Stimulated activated effector memory CD8-positive, alpha-beta T cell treated with anti-CD3 and anti-CD28 coated beads, Interleukin-12 subunit alpha, Interleukin-12 subunit beta, amount 100 ng/mL, for 72 hours (primary cell): ENCODE measurements at regions not wholly inside any gene's neighbourhood (a gene's known extent, or its start where the extent isn't known, plus 50 kb on each side); places are given as distances from the start of the nearest gene placed in this dataset.

Source experiments
- ATAC-seq: fragments of 150-1000 bp; cut with Tn5 transposase; 2 replicates; pipeline ENCODE4 v1.10.0; 2021
- DNase-seq, 2 donors: peaks; one replicate each; pipeline ENCODE4 v3.0.0; 2021 to 2022; ENCODE audit warnings: low spot score in 2 of 2
- H3K27ac Mint-ChIP-seq: one replicate; pipeline ENCODE4 v1.8.0; 2022; ENCODE audit warnings: mild to moderate bottlenecking, mixed read lengths
- H3K36me3 Mint-ChIP-seq: one replicate; pipeline ENCODE4 v1.8.0; 2022; ENCODE audit warnings: mild to moderate bottlenecking, mixed read lengths
- H3K4me1 Mint-ChIP-seq: one replicate; pipeline ENCODE4 v1.8.0; 2022; ENCODE audit warnings: mixed read lengths
- H3K4me3 Mint-ChIP-seq: one replicate; pipeline ENCODE4 v1.8.0; 2022; ENCODE audit warnings: mild to moderate bottlenecking, mixed read lengths
- H3K9me3 Mint-ChIP-seq: one replicate; pipeline ENCODE4 v1.8.0; 2022; ENCODE audit warnings: mixed read lengths

- no peaks in the 10 kb centered on the region for H3K4me1 Mint-ChIP-seq
- no peak overlapping the region for H3K27ac Mint-ChIP-seq
- peaks cover 17% of the 10 kb centered on the region for H3K9me3 Mint-ChIP-seq
- peak; percentile 87 for ATAC-seq
- no peaks in the 10 kb centered on the region for H3K36me3 Mint-ChIP-seq
- H3K4me3 Mint-ChIP-seq, result no peak overlapping the region
- peak; percentile 8 to 66 for DNase-seq
Measured at GRCh38 chr3:18295171-18295920, 129.8 kb downstream of the SATB1 start.

DNA sequence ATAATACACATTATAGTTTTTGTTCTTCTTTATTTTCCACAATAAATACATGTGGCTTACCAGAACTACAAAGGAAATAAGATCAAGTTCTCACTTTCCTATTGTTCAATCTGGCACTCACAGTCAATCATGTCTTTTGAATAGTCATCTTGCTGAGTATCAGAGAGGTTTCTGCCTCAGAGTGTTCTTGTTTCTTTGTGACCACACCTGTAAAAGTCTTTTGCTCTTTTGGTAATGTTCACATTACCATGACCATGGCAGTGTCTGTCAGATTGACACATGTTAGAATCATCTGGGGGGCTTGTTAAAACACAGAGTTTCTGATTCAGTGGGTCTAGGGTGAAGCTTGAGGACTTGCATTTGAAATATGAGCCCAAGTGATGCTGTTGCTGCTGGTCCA lies 135.0 kb downstream of the SATB1 start:
- no peak overlapping the region for H3K27ac Mint-ChIP-seq
- no peaks in the 10 kb centered on the region for H3K4me1 Mint-ChIP-seq
- ATAC-seq (no peak), DNase-seq (no peak)
- H3K9me3 Mint-ChIP-seq, result no peaks in the 10 kb centered on the region
- no peaks in the 10 kb centered on the region for H3K36me3 Mint-ChIP-seq
- H3K4me3 Mint-ChIP-seq, result no peak overlapping the region

DNA sequence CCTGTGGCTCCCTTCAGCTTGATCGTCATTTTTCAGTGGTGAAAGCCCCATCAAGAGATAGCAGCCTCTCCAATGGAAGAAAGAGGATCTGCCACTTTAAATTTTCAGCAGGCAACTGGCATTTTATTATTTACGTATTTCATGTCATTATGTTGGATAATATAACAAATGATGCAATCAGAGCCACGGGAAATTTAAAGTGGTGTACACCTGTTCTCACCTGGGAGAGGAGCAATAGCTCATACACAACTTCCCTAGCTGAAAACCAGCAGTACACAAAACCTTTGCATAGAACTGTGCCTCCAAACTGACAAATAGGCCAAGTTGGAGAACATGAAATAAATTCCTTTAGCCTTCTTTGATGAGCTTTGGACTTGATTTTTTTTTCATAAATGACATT lies 136.9 kb downstream of the SATB1 start:
- ATAC-seq (no peak), DNase-seq (no peak)
- Mint-ChIP-seq H3K4me3 (no peak overlapping the region), H3K36me3 (no peaks in the 10 kb centered on the region), H3K4me1 (no peaks in the 10 kb centered on the region), H3K27ac (no peak overlapping the region), H3K9me3 (no peaks in the 10 kb centered on the region)

DNA sequence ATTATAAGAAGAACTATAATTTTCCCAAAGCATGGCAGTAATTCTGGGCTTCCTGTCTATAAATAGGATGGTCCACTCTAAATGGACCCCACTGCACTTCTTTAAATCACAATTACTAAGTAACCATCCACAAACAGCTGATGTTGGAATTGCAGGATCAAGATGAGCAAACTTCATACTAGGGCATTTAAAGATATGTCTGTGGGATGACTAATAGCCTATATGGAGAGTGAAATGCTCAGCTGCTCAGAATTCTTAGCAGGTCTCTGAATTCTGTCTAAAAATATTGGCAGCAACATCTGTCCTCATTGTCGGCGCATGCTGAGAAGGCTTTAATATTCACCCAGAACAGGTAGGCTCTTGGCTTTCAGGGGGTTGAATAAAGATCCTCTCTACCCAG lies 140.4 kb downstream of the SATB1 start:
- H3K9me3 Mint-ChIP-seq, result no peaks in the 10 kb centered on the region
- H3K36me3 Mint-ChIP-seq, result no peaks in the 10 kb centered on the region
- H3K27ac Mint-ChIP-seq, result no peak overlapping the region
- H3K4me1 Mint-ChIP-seq, result no peaks in the 10 kb centered on the region
- DNase-seq, result no peak
- ATAC-seq, result no peak
- no peak overlapping the region for H3K4me3 Mint-ChIP-seq

- Mint-ChIP-seq H3K36me3 (no peaks in the 10 kb centered on the region), H3K27ac (no peak overlapping the region), H3K4me1 (no peaks in the 10 kb centered on the region), H3K9me3 (no peaks in the 10 kb centered on the region), H3K4me3 (no peak overlapping the region)
- no peak for ATAC-seq
- DNase-seq, result no peak
Measured at GRCh38 chr3:18283680-18284079, 141.5 kb downstream of the SATB1 start.

GRCh38 chr3:18282507-18282906 lies 142.6 kb downstream of the SATB1 start:
- ATAC-seq (no peak), DNase-seq (no peak)
- Mint-ChIP-seq H3K9me3 (no peaks in the 10 kb centered on the region), H3K36me3 (no peaks in the 10 kb centered on the region), H3K4me3 (no peak overlapping the region), H3K4me1 (no peaks in the 10 kb centered on the region), H3K27ac (no peak overlapping the region)

- H3K36me3 Mint-ChIP-seq, result no peaks in the 10 kb centered on the region
- ATAC-seq (no peak), DNase-seq (no peak)
- H3K4me1 Mint-ChIP-seq, result no peaks in the 10 kb centered on the region
- no peaks in the 10 kb centered on the region for H3K9me3 Mint-ChIP-seq
- no peak overlapping the region for H3K27ac Mint-ChIP-seq
- H3K4me3 Mint-ChIP-seq, result no peak overlapping the region
Measured at GRCh38 chr3:18279226-18279737, 145.9 kb downstream of the SATB1 start.

- no peaks in the 10 kb centered on the region for H3K4me1 Mint-ChIP-seq
- no peak for ATAC-seq
- no peak overlapping the region for H3K27ac Mint-ChIP-seq
- H3K9me3 Mint-ChIP-seq, result no peaks in the 10 kb centered on the region
- no peaks in the 10 kb centered on the region for H3K36me3 Mint-ChIP-seq
- no peak for DNase-seq
- no peak overlapping the region for H3K4me3 Mint-ChIP-seq
Measured at GRCh38 chr3:18264853-18265252, 160.3 kb downstream of the SATB1 start.

GRCh38 chr3:18264361-18264760 lies 160.8 kb downstream of the SATB1 start:
- DNase-seq (no peak), ATAC-seq (no peak)
- no peaks in the 10 kb centered on the region for H3K36me3 Mint-ChIP-seq
- H3K4me3 Mint-ChIP-seq, result no peak overlapping the region
- no peak overlapping the region for H3K27ac Mint-ChIP-seq
- no peaks in the 10 kb centered on the region for H3K9me3 Mint-ChIP-seq
- H3K4me1 Mint-ChIP-seq, result no peaks in the 10 kb centered on the region

DNA sequence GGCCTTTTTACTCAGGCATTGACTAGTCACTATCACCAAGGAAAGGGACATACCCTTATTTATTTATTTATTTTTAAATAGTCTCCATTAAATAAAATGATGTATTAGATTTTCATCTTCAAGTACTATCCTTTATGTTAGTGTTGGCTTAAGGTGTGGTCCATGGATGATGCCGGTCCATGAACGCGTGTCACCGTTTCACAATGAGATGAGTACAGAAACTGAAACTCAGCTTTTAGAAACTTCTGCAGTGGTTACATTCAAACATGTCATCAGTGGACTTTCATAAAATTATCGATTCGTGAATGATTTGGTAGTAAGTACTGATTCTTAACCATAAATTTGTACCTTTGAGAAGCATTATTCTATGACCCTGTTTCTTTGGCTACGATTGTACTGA lies 166.6 kb downstream of the SATB1 start:
- no peak for DNase-seq
- Mint-ChIP-seq H3K36me3 (no peaks in the 10 kb centered on the region), H3K27ac (no peak overlapping the region), H3K9me3 (no peaks in the 10 kb centered on the region), H3K4me1 (no peaks in the 10 kb centered on the region), H3K4me3 (no peak overlapping the region)
- ATAC-seq, result peak; percentile 83

DNA sequence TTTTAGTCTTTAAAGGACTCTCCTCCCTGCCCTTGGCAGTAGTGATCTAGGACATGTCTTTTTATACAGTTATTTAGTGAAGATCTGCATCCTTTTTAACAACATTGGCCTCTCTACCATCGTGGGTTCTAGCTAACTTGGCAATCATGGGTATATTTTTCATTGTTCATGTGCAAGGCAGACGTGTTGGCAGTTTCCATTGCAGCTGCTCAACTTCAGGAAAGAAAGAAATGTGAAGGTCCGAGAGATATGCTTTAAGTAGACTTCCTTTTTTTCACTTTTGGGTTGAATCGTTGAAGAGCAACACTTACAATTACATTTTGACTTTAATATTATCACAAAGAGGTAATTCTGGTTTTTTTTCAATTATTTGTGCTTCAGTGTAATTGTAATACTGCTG lies 172.6 kb downstream of the SATB1 start:
- Mint-ChIP-seq H3K9me3 (no peaks in the 10 kb centered on the region), H3K4me3 (no peak overlapping the region), H3K36me3 (no peaks in the 10 kb centered on the region), H3K4me1 (no peaks in the 10 kb centered on the region), H3K27ac (no peak overlapping the region)
- ATAC-seq (no peak), DNase-seq (no peak)

- Mint-ChIP-seq H3K4me3 (no peak overlapping the region), H3K36me3 (no peaks in the 10 kb centered on the region), H3K4me1 (no peaks in the 10 kb centered on the region), H3K27ac (no peak overlapping the region), H3K9me3 (no peaks in the 10 kb centered on the region)
- ATAC-seq, result no peak
- no peak for DNase-seq
Measured at GRCh38 chr3:18250991-18251390, 174.1 kb downstream of the SATB1 start.

- Mint-ChIP-seq H3K27ac (no peak overlapping the region), H3K4me3 (no peak overlapping the region), H3K36me3 (no peaks in the 10 kb centered on the region), H3K4me1 (no peaks in the 10 kb centered on the region), H3K9me3 (no peaks in the 10 kb centered on the region)
- no peak for ATAC-seq
- no peak for DNase-seq
Measured at GRCh38 chr3:18249126-18249525, 176.0 kb downstream of the SATB1 start.

- ATAC-seq, result no peak
- no peaks in the 10 kb centered on the region for H3K4me1 Mint-ChIP-seq
- no peaks in the 10 kb centered on the region for H3K36me3 Mint-ChIP-seq
- no peak overlapping the region for H3K4me3 Mint-ChIP-seq
- no peak overlapping the region for H3K27ac Mint-ChIP-seq
- DNase-seq, result no peak
- no peaks in the 10 kb centered on the region for H3K9me3 Mint-ChIP-seq
Measured at GRCh38 chr3:18247776-18248310, 177.3 kb downstream of the SATB1 start.

- DNase-seq (no peak), ATAC-seq (no peak)
- Mint-ChIP-seq H3K36me3 (no peaks in the 10 kb centered on the region), H3K4me3 (no peak overlapping the region), H3K4me1 (no peaks in the 10 kb centered on the region), H3K9me3 (no peaks in the 10 kb centered on the region), H3K27ac (no peak overlapping the region)
Measured at GRCh38 chr3:18247139-18247695, 177.9 kb downstream of the SATB1 start.

DNA sequence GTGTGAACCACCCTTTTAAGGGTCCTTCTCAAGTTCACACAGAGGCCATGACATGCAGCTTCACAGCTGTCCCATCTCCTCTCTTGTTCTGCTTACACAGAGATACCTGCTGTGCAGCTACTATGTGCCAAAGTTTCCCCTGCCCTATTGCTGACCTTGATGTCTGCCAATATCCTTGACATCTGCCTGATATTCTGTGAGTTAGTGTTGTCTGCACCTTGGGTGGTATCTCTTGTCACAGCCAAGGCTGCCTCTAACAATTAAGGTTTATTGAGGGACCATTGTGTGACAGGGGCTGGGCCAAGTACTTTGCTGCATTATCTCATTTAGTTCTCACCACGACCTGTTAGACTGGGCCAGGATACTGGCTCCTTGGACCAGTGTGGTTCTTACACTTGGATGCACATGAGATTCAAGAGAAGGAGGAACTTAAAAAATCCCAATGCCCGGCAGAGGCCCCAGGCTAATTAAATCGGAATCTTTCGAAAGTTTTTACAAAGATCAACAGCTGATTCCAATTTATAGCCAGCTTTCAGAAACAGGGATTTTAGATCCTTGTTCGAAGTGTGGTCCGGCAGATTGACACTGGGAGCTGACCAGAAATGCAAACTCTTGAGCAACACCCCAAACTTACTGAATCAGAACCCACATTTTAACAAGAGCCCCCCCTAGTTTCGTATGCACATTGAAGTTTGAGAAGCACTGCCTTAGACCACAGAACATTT lies 178.6 kb downstream of the SATB1 start:
- Mint-ChIP-seq H3K9me3 (no peaks in the 10 kb centered on the region), H3K4me1 (no peaks in the 10 kb centered on the region), H3K36me3 (no peaks in the 10 kb centered on the region), H3K27ac (no peak overlapping the region), H3K4me3 (no peak overlapping the region)
- ATAC-seq (no peak), DNase-seq (no peak)
